ENCODE measurements at regions not wholly inside any gene's neighbourhood (a gene's known extent, or its start where the extent isn't known, plus 50 kb on each side); places are given as distances from the start of the nearest gene placed in this dataset.

- no peak for DNase-seq (ENCODE audit: low read depth)
- no peak overlapping the region for H3K4me3 ChIP-seq (ENCODE audit: control insufficient read depth, low read depth, low read length)
- no peak for TF ChIP-seq CTCF (conservative IDR thresholded peaks at IDR 0.05; ENCODE audit: control insufficient read depth, insufficient read depth, low read depth, low read length)
Observed at GRCh38 chr9:88808761-88809354, 182.4 kb upstream of the S1PR3 start.

GRCh38 chr9:88809355-88810161 is 181.7 kb upstream of the S1PR3 start:
- no peak for TF ChIP-seq CTCF (conservative IDR thresholded peaks at IDR 0.05; ENCODE audit: control insufficient read depth, insufficient read depth, low read depth, low read length)
- DNase-seq (ENCODE audit: low read depth): peak; percentile 64
- H3K4me3 ChIP-seq (ENCODE audit: control insufficient read depth, low read depth, low read length): no peak overlapping the region

- TF ChIP-seq CTCF (conservative IDR thresholded peaks at IDR 0.05; ENCODE audit: control insufficient read depth, insufficient read depth, low read depth, low read length): no peak
- no peak overlapping the region for H3K4me3 ChIP-seq (ENCODE audit: control insufficient read depth, low read depth, low read length)
- no peak for DNase-seq (ENCODE audit: low read depth)
Observed at GRCh38 chr9:88810826-88811225, 180.4 kb upstream of the S1PR3 start.

- DNase-seq (ENCODE audit: low read depth): no peak
- TF ChIP-seq CTCF (conservative IDR thresholded peaks at IDR 0.05; ENCODE audit: control insufficient read depth, insufficient read depth, low read depth, low read length): no peak
- no peak overlapping the region for H3K4me3 ChIP-seq (ENCODE audit: control insufficient read depth, low read depth, low read length)
Observed at GRCh38 chr9:88811511-88811910, 179.8 kb upstream of the S1PR3 start.

GRCh38 chr9:88812938-88813637 is 178.2 kb upstream of the S1PR3 start:
- no peak for TF ChIP-seq CTCF (conservative IDR thresholded peaks at IDR 0.05; ENCODE audit: control insufficient read depth, insufficient read depth, low read depth, low read length)
- DNase-seq (ENCODE audit: low read depth): no peak
- H3K4me3 ChIP-seq (ENCODE audit: control insufficient read depth, low read depth, low read length): no peak overlapping the region

- H3K4me3 ChIP-seq (ENCODE audit: control insufficient read depth, low read depth, low read length): no peak overlapping the region
- DNase-seq (ENCODE audit: low read depth): no peak
- no peak for TF ChIP-seq CTCF (conservative IDR thresholded peaks at IDR 0.05; ENCODE audit: control insufficient read depth, insufficient read depth, low read depth, low read length)
Observed at GRCh38 chr9:88813638-88814209, 177.5 kb upstream of the S1PR3 start.

Measured in fibroblast of mammary gland (primary cell).